ENCODE measurements at regions not wholly inside any gene's neighbourhood (a gene's known extent, or its start where the extent isn't known, plus 50 kb on each side); places are given as distances from the start of the nearest gene placed in this dataset.

GRCh38 chr2:71787476-71788185, 334.3 kb downstream of the DYSF start:
- no peak for DNase-seq

- DNase-seq: no peak
Measured at GRCh38 chr2:71787108-71787415, 333.7 kb downstream of the DYSF start.

- no peak for DNase-seq
Measured at GRCh38 chr2:71786291-71787107, 333.1 kb downstream of the DYSF start.

- DNase-seq: no peak
Measured at GRCh38 chr2:71785516-71785981, 332.2 kb downstream of the DYSF start.

- no peak for DNase-seq
Measured at GRCh38 chr2:71784734-71785511, 331.6 kb downstream of the DYSF start.

- no peak for DNase-seq
Measured at GRCh38 chr2:71783815-71784214, 330.5 kb downstream of the DYSF start.

GRCh38 chr2:71783215-71783614, 329.9 kb downstream of the DYSF start:
- DNase-seq: no peak

- DNase-seq: no peak
Measured at GRCh38 chr2:71782323-71782722, 329.0 kb downstream of the DYSF start.

GRCh38 chr2:71781695-71782228, 328.4 kb downstream of the DYSF start:
- no peak for DNase-seq

GRCh38 chr2:71780162-71780561, 326.8 kb downstream of the DYSF start:
- no peak for DNase-seq

GRCh38 chr2:71779774-71780105, 326.4 kb downstream of the DYSF start:
- DNase-seq: no peak

- DNase-seq: no peak
Measured at GRCh38 chr2:71778936-71779773, 325.8 kb downstream of the DYSF start.

- DNase-seq: no peak
Measured at GRCh38 chr2:71778514-71778913, 325.2 kb downstream of the DYSF start.

GRCh38 chr2:71777946-71778345, 324.6 kb downstream of the DYSF start:
- DNase-seq: no peak

- no peak for DNase-seq
Measured at GRCh38 chr2:71776227-71776626, 322.9 kb downstream of the DYSF start.

GRCh38 chr2:71773218-71773617, 319.9 kb downstream of the DYSF start:
- DNase-seq: no peak

- no peak for DNase-seq
Measured at GRCh38 chr2:71772510-71773172, 319.3 kb downstream of the DYSF start.

- no peak for DNase-seq
Measured at GRCh38 chr2:71767663-71768062, 314.3 kb downstream of the DYSF start.

GRCh38 chr2:71759060-71759459, 305.7 kb downstream of the DYSF start:
- DNase-seq: no peak

- DNase-seq: no peak
Measured at GRCh38 chr2:71757351-71757750, 304.0 kb downstream of the DYSF start.

- DNase-seq: no peak
Measured at GRCh38 chr2:71756280-71756906, 303.0 kb downstream of the DYSF start.

- DNase-seq: no peak
Measured at GRCh38 chr2:71751590-71751989, 298.2 kb downstream of the DYSF start.

Data from SIG-M5 (cell line).